ENCODE measurements at regions not wholly inside any gene's neighbourhood (a gene's known extent, or its start where the extent isn't known, plus 50 kb on each side); places are given as distances from the start of the nearest gene placed in this dataset.

- Histone ChIP-seq H3K4me3 (IDR thresholded peaks at IDR 0.05; ENCODE audit: insufficient read depth, low read depth, low read length) (no peak overlapping the region), H3K4me1 (ENCODE audit: low read depth, poor library complexity, severe bottlenecking) (no peaks in the 10 kb centered on the region), H3K9ac (no peak overlapping the region), H3K27ac (no peak overlapping the region), H2AFZ (ENCODE audit: low read depth) (no peak overlapping the region), H3K4me2 (no peak overlapping the region), H4K20me1 (ENCODE audit: insufficient read depth) (no peaks in the 10 kb centered on the region), H3K27me3 (ENCODE audit: insufficient read depth, low read depth) (no peaks in the 10 kb centered on the region), H3K36me3 (ENCODE audit: insufficient read depth) (no peaks in the 10 kb centered on the region), H3K79me2 (ENCODE audit: insufficient read depth, low read depth) (no peaks in the 10 kb centered on the region)
- no peak for TF ChIP-seq CTCF (conservative IDR thresholded peaks at IDR 0.05; ENCODE audit: low read depth, low read length)
Measured at GRCh38 chr9:7370381-7370780, 429.2 kb downstream of the DMAC1 start.

- H3K36me3 ChIP-seq (ENCODE audit: insufficient read depth): no peaks in the 10 kb centered on the region
- no peaks in the 10 kb centered on the region for H3K79me2 ChIP-seq (ENCODE audit: insufficient read depth, low read depth)
- H3K4me1 ChIP-seq (ENCODE audit: low read depth, poor library complexity, severe bottlenecking): no peaks in the 10 kb centered on the region
- no peaks in the 10 kb centered on the region for H4K20me1 ChIP-seq (ENCODE audit: insufficient read depth)
- no peaks in the 10 kb centered on the region for H3K27me3 ChIP-seq (ENCODE audit: insufficient read depth, low read depth)
- no peak overlapping the region for H2AFZ ChIP-seq (ENCODE audit: low read depth)
- H3K4me2 ChIP-seq: no peak overlapping the region
- H3K27ac ChIP-seq: no peak overlapping the region
- no peak overlapping the region for H3K9ac ChIP-seq
- no peak overlapping the region for H3K4me3 ChIP-seq (IDR thresholded peaks at IDR 0.05; ENCODE audit: insufficient read depth, low read depth, low read length)
- TF ChIP-seq CTCF (conservative IDR thresholded peaks at IDR 0.05; ENCODE audit: low read depth, low read length): no peak
Measured at GRCh38 chr9:7369384-7369821, 430.2 kb downstream of the DMAC1 start.

DNA sequence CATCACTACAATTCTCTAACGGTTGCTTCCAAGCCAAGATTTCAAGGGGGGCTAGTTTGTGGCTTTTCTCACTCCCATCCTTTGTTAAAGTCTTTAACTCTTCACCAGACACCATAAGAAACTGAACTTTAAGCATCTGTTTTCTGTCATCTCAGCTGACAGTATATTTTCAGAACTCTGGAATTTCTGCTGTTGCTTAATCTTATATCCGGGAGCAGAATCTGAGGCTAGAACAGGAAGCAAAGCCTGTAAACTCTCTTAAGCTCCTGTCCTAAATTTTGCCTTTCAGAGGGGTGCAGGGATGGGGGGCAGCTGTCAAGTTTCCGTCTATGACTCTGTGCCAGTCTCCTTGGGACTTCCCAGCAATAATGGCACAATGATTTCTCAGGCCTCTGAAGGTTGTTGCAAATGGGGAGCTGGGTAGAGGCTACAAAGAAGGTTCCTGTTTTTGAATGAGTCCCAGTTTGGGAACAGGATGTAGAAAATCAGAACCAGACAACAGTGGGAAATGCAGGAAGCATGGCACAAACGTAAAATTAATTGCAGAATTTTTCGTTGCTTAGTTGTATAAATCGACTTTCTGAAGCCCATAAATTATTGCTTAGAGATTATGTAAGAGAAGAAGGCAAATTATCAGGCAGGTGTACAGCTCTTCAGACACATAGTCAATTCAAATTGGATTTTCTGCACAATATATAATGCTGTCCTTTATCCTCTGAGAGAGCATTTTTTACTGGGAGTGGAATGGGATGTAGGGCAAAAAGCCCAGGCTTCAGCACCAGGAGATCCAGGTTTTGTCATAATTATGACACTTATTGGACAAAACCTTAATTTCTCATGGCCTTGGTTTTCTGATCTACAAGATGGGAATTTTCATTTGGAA is 430.9 kb downstream of the DMAC1 start:
- no peaks in the 10 kb centered on the region for H3K79me2 ChIP-seq (ENCODE audit: insufficient read depth, low read depth)
- H4K20me1 ChIP-seq (ENCODE audit: insufficient read depth): no peaks in the 10 kb centered on the region
- no peak overlapping the region for H3K4me3 ChIP-seq (IDR thresholded peaks at IDR 0.05; ENCODE audit: insufficient read depth, low read depth, low read length)
- no peaks in the 10 kb centered on the region for H3K36me3 ChIP-seq (ENCODE audit: insufficient read depth)
- no peak overlapping the region for H3K27ac ChIP-seq
- H3K9ac ChIP-seq: no peak overlapping the region
- TF ChIP-seq CTCF (conservative IDR thresholded peaks at IDR 0.05; ENCODE audit: low read depth, low read length): no peak
- H3K4me1 ChIP-seq (ENCODE audit: low read depth, poor library complexity, severe bottlenecking): no peaks in the 10 kb centered on the region
- H2AFZ ChIP-seq (ENCODE audit: low read depth): no peak overlapping the region
- no peak overlapping the region for H3K4me2 ChIP-seq
- H3K27me3 ChIP-seq (ENCODE audit: insufficient read depth, low read depth): no peaks in the 10 kb centered on the region

DNA sequence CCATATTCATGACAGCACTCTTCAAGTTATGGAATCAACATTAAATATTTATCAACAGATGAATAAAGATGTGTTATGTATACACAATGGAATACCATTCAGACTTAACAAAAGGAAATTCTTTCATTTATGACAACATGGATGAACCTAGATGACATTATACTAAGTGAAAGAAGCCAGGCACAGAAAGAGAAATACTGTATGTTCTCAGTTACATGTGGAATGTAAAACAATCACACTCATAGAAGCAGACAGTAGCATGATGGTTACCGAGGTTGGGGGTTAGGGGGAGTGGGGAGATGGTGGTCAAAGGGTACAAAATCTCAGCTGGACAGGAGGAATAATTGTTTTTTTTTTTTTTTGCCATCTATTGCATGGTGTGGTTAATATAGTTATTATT is 431.9 kb downstream of the DMAC1 start:
- Histone ChIP-seq H3K27ac (no peak overlapping the region), H3K79me2 (ENCODE audit: insufficient read depth, low read depth) (no peaks in the 10 kb centered on the region), H3K4me3 (IDR thresholded peaks at IDR 0.05; ENCODE audit: insufficient read depth, low read depth, low read length) (no peak overlapping the region), H4K20me1 (ENCODE audit: insufficient read depth) (no peaks in the 10 kb centered on the region), H3K4me2 (no peak overlapping the region), H3K36me3 (ENCODE audit: insufficient read depth) (no peaks in the 10 kb centered on the region), H3K9ac (no peak overlapping the region), H3K4me1 (ENCODE audit: low read depth, poor library complexity, severe bottlenecking) (no peaks in the 10 kb centered on the region), H2AFZ (ENCODE audit: low read depth) (no peak overlapping the region), H3K27me3 (ENCODE audit: insufficient read depth, low read depth) (no peaks in the 10 kb centered on the region)
- TF ChIP-seq CTCF (conservative IDR thresholded peaks at IDR 0.05; ENCODE audit: low read depth, low read length): no peak

Data from KMS-11 (cell line).